HCT116 (cell line): ENCODE measurements at regions not wholly inside any gene's neighbourhood (a gene's known extent, or its start where the extent isn't known, plus 50 kb on each side); places are given as distances from the start of the nearest gene placed in this dataset.

Experiments used
- ATAC-seq: fragments of 200-7000 bp; cut with Tn5 transposase; 2 replicates; pipeline ENCODE4 v1.9.1; 2020; ENCODE audit warnings: mild to moderate bottlenecking, moderate library complexity
- BruUV-seq: library from RNA; stranded (reverse); fragments of 400-500 nt; replicated peaks from 2 replicates; lab custom pipeline; 2021; lab: Mats Ljungman, UMichigan
- CTCF ChIA-PET: fragments of 300-600 bp; sonication (Branson Sonifier 250); formaldehyde crosslinking; loops from one replicate; lab custom pipeline; 2021; ENCODE audit warnings: antibody characterized with exemption; lab: Charles Lee
- POLR2A ChIA-PET: fragments of 300-600, 350-600 bp; sonication (Branson Sonifier 250); formaldehyde crosslinking; loops from one replicate; lab custom pipeline; 2021; ENCODE audit warnings: antibody characterized with exemption; lab: Charles Lee
- RAD21 ChIA-PET, 2 experiments: fragments of 300-600 bp; sonication (Branson Sonifier 250); formaldehyde crosslinking; loops; one replicate each; lab custom pipeline; 2023; ENCODE audit warnings: low total read pairs in 2 of 2; ENCODE audit not compliant: uncharacterized antibody in 2 of 2, unreplicated experiment in 2 of 2, low non-redundant PET in 1 of 2; lab: Charles Lee
- DNase-seq: peaks from one replicate; pipeline ENCODE4 v3.0.0-alpha.2; 2010; ENCODE audit warnings: low read depth, low spot score
- H2AFZ ChIP-seq: fragments of 200-600 bp; shearing (Covaris generic), sonication (generic); 2 replicates; pipeline ENCODE4 v1.6.1; 2017; ENCODE audit warnings: low read depth, mixed run types, mixed read lengths, antibody characterized with exemption, low read length; ENCODE audit not compliant: poor library complexity, severe bottlenecking
- H3K27ac ChIP-seq: 2 replicates; pipeline ENCODE4 v1.5.1; 2012; ENCODE audit warnings: low read depth, low read length
- H3K27me3 ChIP-seq: fragments of 200-600 bp; sonication (generic); 2 replicates; pipeline ENCODE4 v1.6.1; 2016; ENCODE audit warnings: mixed run types, low read length, mixed read lengths; ENCODE audit not compliant: insufficient read depth
- H3K36me3 ChIP-seq, 2 experiments: fragments of 200-500 bp in 1 of 2; fragments of 200-600 bp in 1 of 2; sonication (Bioruptor generic) in 1 of 2; sonication (generic) in 1 of 2; 2 replicates each; pipeline versions ENCODE4 v1.5.1 to v1.6.1; 2014 to 2016; ENCODE audit warnings: low read length in 2 of 2, inconsistent platforms in 1 of 2, mixed read lengths in 1 of 2, mixed run types in 1 of 2; ENCODE audit not compliant: insufficient read depth in 2 of 2, control insufficient read depth in 1 of 2
- H3K4me1 ChIP-seq, 2 experiments: fragments of 200-600 bp in 1 of 2; sonication (generic) in 1 of 2; 2 replicates each; pipeline versions ENCODE4 v1.5.1 to v1.6.1; 2012 to 2017; ENCODE audit warnings: low read length in 2 of 2, inconsistent platforms in 1 of 2, mild to moderate bottlenecking in 1 of 2, mixed read lengths in 1 of 2, mixed run types in 1 of 2, moderate library complexity in 1 of 2; ENCODE audit not compliant: insufficient read depth in 2 of 2, control insufficient read depth in 1 of 2
- H3K4me2 ChIP-seq: fragments of 200-600 bp; sonication (generic); 2 replicates; pipeline ENCODE4 v1.6.1; 2017; ENCODE audit warnings: mixed run types, low read length, mixed read lengths
- H3K4me3 ChIP-seq, 2 experiments: fragments of 200-600 bp in 1 of 2; sonication (generic) in 1 of 2; replicated peaks in 1 of 2; 2 replicates each; pipeline ENCODE4 v1.5.1; 2011 to 2016; ENCODE audit warnings: low read length in 2 of 2, control low read depth in 1 of 2, low read depth in 1 of 2, mild to moderate bottlenecking in 1 of 2, mixed read lengths in 1 of 2, mixed run types in 1 of 2
- H3K79me2 ChIP-seq: fragments of 200-600 bp; sonication (generic); 2 replicates; pipeline ENCODE4 v1.6.1; 2017; ENCODE audit warnings: mild to moderate bottlenecking, mixed run types, low read length, moderate library complexity, mixed read lengths; ENCODE audit not compliant: insufficient read depth
- H3K9ac ChIP-seq: fragments of 200-600 bp; sonication (generic); 2 replicates; pipeline ENCODE4 v1.6.1; 2016; ENCODE audit warnings: low read length, mixed read lengths
- H3K9me2 ChIP-seq: fragments of 200-600 bp; sonication (generic), shearing (Covaris generic); 2 replicates; pipeline ENCODE4 v1.6.1; 2017; ENCODE audit warnings: mixed run types, mild to moderate bottlenecking, moderate library complexity; ENCODE audit not compliant: insufficient read depth
- H3K9me3 ChIP-seq, 2 experiments: fragments of 200-500 bp in 1 of 2; fragments of 200-600 bp in 1 of 2; sonication (Bioruptor generic) in 1 of 2; sonication (generic) in 1 of 2; 2 replicates each; pipeline ENCODE4 v1.6.1; 2014 to 2017; ENCODE audit warnings: low read length in 2 of 2, mixed read lengths in 2 of 2, inconsistent platforms in 1 of 2, low read depth in 1 of 2, mild to moderate bottlenecking in 1 of 2, mixed run types in 1 of 2, moderate library complexity in 1 of 2; ENCODE audit not compliant: control insufficient read depth in 1 of 2, insufficient read depth in 1 of 2
- H4K20me1 ChIP-seq: fragments of 200-600 bp; sonication (generic), shearing (Covaris generic); 2 replicates; pipeline ENCODE4 v1.6.1; 2017; ENCODE audit warnings: mixed run types, mild to moderate bottlenecking, moderate library complexity; ENCODE audit not compliant: insufficient read depth
- CBX3 ChIP-seq: IDR thresholded peaks from 2 replicates; pipeline ENCODE4 v1.6.1; 2012; ENCODE audit warnings: low read depth
- CEBPB ChIP-seq: IDR thresholded peaks from 2 replicates; pipeline ENCODE4 v1.6.1; 2012; ENCODE audit warnings: low read depth
- EGR1 ChIP-seq: IDR thresholded peaks from 2 replicates; pipeline ENCODE4 v1.6.1; 2012; ENCODE audit warnings: low read depth
- EZH2 ChIP-seq: fragments of 200-600 bp; sonication (generic); IDR thresholded peaks from 2 replicates; pipeline ENCODE4 v1.6.1; 2017; ENCODE audit warnings: antibody characterized with exemption, mixed run types
- FOSL1 ChIP-seq: IDR thresholded peaks from 2 replicates; pipeline ENCODE4 v1.6.1; 2012; ENCODE audit warnings: low read depth
- JUND ChIP-seq: IDR thresholded peaks from 2 replicates; pipeline ENCODE4 v1.6.1; 2012
- POLR2A ChIP-seq: IDR thresholded peaks from 2 replicates; pipeline ENCODE4 v1.7.0; 2011; ENCODE audit warnings: borderline replicate concordance; ENCODE audit not compliant: insufficient read depth, insufficient read length; ENCODE audit errors: extremely low read depth
- POLR2AphosphoS5 ChIP-seq: IDR thresholded peaks from 2 replicates; pipeline ENCODE4 v1.6.1; 2011; ENCODE audit warnings: mild to moderate bottlenecking, low read depth, low read length, moderate library complexity
- SP1 ChIP-seq: IDR thresholded peaks from 2 replicates; pipeline ENCODE4 v1.6.1; 2012; ENCODE audit warnings: low read depth
- SRF ChIP-seq: IDR thresholded peaks from 2 replicates; pipeline ENCODE4 v1.6.1; 2012; ENCODE audit warnings: low read depth
- ZFX ChIP-seq: fragments of 450-650 bp; IDR thresholded peaks from 2 replicates; pipeline ENCODE4 v1.6.1; 2017
- ZNF274 ChIP-seq: fragments of 200-500 bp; sonication (Bioruptor generic); IDR thresholded peaks from 2 replicates; pipeline ENCODE4 v1.6.1; 2014; ENCODE audit warnings: mild to moderate bottlenecking, low read depth, low read length, inconsistent platforms
- intact Hi-C: fragments of 100-400 bp; cut with micrococcal nuclease; formaldehyde crosslinking; loops from 2 replicates; pipeline ENCODE4 v1.10.0; 2022
- TF ChIP-seq, protein P1 (sequence below): IDR thresholded peaks from 2 replicates; pipeline ENCODE4 v1.6.1; 2012; ENCODE audit warnings: low read depth
- TF ChIP-seq, protein P2 (sequence below): IDR thresholded peaks from 2 replicates; pipeline ENCODE4 v1.6.1; 2012
- TF ChIP-seq, protein P3 (sequence below): IDR thresholded peaks from 2 replicates; pipeline ENCODE4 v1.6.1; 2011; ENCODE audit warnings: mild to moderate bottlenecking, low read length, moderate library complexity; ENCODE audit not compliant: insufficient replicate concordance; ENCODE audit errors: extremely low read depth
- TF ChIP-seq, protein P4 (sequence below), 3 experiments: fragments of 200-600 bp in 1 of 3; sonication (generic) in 1 of 3; IDR thresholded peaks in 2 of 3; conservative IDR thresholded peaks in 1 of 3; 2 replicates each; pipeline ENCODE4 v1.5.1; 2012 to 2017; ENCODE audit warnings: low read depth in 2 of 3, low read length in 2 of 3, antibody characterized with exemption in 1 of 3, borderline replicate concordance in 1 of 3, control low read depth in 1 of 3, mild to moderate bottlenecking in 1 of 3, mixed read lengths in 1 of 3, mixed run types in 1 of 3, moderate library complexity in 1 of 3; ENCODE audit not compliant: insufficient read depth in 1 of 3

DNA sequence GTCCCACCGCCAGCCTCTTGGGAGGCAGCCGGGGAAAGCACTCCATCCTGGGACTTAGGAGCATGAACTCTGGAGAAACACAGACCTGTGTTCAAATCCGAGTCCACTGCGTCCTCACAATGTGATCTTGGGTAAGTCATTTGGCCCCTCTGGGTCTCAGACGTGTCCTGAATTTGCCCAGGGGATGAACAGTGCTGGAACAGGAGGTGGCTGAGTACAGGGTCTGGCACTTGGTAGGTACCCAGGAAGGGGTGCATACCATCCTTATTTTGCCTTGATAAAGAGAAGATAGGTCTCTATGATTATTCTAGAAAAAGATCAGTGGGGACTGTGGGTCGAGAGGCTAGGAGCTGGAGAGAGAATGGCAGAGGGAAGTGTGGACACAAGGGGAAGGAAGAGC is 135.7 kb downstream of the FGF18 start:
- TF ChIP-seq, protein P1, sequence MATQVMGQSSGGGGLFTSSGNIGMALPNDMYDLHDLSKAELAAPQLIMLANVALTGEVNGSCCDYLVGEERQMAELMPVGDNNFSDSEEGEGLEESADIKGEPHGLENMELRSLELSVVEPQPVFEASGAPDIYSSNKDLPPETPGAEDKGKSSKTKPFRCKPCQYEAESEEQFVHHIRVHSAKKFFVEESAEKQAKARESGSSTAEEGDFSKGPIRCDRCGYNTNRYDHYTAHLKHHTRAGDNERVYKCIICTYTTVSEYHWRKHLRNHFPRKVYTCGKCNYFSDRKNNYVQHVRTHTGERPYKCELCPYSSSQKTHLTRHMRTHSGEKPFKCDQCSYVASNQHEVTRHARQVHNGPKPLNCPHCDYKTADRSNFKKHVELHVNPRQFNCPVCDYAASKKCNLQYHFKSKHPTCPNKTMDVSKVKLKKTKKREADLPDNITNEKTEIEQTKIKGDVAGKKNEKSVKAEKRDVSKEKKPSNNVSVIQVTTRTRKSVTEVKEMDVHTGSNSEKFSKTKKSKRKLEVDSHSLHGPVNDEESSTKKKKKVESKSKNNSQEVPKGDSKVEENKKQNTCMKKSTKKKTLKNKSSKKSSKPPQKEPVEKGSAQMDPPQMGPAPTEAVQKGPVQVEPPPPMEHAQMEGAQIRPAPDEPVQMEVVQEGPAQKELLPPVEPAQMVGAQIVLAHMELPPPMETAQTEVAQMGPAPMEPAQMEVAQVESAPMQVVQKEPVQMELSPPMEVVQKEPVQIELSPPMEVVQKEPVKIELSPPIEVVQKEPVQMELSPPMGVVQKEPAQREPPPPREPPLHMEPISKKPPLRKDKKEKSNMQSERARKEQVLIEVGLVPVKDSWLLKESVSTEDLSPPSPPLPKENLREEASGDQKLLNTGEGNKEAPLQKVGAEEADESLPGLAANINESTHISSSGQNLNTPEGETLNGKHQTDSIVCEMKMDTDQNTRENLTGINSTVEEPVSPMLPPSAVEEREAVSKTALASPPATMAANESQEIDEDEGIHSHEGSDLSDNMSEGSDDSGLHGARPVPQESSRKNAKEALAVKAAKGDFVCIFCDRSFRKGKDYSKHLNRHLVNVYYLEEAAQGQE: no peak
- no peak for TF ChIP-seq FOSL1
- TF ChIP-seq ZFX: no peak
- TF ChIP-seq, protein P2, sequence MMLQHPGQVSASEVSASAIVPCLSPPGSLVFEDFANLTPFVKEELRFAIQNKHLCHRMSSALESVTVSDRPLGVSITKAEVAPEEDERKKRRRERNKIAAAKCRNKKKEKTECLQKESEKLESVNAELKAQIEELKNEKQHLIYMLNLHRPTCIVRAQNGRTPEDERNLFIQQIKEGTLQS: no peak
- TF ChIP-seq, protein P3, sequence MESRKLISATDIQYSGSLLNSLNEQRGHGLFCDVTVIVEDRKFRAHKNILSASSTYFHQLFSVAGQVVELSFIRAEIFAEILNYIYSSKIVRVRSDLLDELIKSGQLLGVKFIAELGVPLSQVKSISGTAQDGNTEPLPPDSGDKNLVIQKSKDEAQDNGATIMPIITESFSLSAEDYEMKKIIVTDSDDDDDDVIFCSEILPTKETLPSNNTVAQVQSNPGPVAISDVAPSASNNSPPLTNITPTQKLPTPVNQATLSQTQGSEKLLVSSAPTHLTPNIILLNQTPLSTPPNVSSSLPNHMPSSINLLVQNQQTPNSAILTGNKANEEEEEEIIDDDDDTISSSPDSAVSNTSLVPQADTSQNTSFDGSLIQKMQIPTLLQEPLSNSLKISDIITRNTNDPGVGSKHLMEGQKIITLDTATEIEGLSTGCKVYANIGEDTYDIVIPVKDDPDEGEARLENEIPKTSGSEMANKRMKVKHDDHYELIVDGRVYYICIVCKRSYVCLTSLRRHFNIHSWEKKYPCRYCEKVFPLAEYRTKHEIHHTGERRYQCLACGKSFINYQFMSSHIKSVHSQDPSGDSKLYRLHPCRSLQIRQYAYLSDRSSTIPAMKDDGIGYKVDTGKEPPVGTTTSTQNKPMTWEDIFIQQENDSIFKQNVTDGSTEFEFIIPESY: no peak
- no peak for TF ChIP-seq ZNF274
- TF ChIP-seq POLR2A: no peak
- TF ChIP-seq EGR1: no peak
- TF ChIP-seq SRF: no peak
- no peak for TF ChIP-seq EZH2
- TF ChIP-seq, protein P4, sequence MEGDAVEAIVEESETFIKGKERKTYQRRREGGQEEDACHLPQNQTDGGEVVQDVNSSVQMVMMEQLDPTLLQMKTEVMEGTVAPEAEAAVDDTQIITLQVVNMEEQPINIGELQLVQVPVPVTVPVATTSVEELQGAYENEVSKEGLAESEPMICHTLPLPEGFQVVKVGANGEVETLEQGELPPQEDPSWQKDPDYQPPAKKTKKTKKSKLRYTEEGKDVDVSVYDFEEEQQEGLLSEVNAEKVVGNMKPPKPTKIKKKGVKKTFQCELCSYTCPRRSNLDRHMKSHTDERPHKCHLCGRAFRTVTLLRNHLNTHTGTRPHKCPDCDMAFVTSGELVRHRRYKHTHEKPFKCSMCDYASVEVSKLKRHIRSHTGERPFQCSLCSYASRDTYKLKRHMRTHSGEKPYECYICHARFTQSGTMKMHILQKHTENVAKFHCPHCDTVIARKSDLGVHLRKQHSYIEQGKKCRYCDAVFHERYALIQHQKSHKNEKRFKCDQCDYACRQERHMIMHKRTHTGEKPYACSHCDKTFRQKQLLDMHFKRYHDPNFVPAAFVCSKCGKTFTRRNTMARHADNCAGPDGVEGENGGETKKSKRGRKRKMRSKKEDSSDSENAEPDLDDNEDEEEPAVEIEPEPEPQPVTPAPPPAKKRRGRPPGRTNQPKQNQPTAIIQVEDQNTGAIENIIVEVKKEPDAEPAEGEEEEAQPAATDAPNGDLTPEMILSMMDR (IDR thresholded peaks at IDR 0.05 in 2 of 3, conservative IDR thresholded peaks at IDR 0.05 in 1 of 3; ENCODE audit: borderline replicate concordance in 1 of 3, insufficient read depth in 1 of 3, low read depth in 2 of 3, low read length in 2 of 3): no peak
- no peak for TF ChIP-seq SP1
- no peak for TF ChIP-seq CBX3
- no peak for TF ChIP-seq JUND
- no peak for TF ChIP-seq CEBPB
- TF ChIP-seq POLR2AphosphoS5: no peak
- TF ChIP-seq, all 23 proteins: peak for 0
- peaks cover 8% of the 10 kb centered on the region; the same call in 1 of the 2 replicates for H3K27me3 ChIP-seq
- POLR2A ChIA-PET: no interaction called here
- CTCF ChIA-PET: no interaction called here
- H3K27ac ChIP-seq: no peak overlapping the region
- no peaks in the 10 kb centered on the region for H3K79me2 ChIP-seq
- no peaks in the 10 kb centered on the region for H3K36me3 ChIP-seq
- H2AFZ ChIP-seq: no peak overlapping the region
- RAD21 ChIA-PET: no interaction called here
- no TSS peak for BruUV-seq
- no peak overlapping the region for H3K4me2 ChIP-seq
- no peaks in the 10 kb centered on the region for H3K9me2 ChIP-seq
- H4K20me1 ChIP-seq: no peaks in the 10 kb centered on the region
- intact Hi-C loops: no loop called here
- no peaks in the 10 kb centered on the region for H3K4me1 ChIP-seq
- ATAC-seq (no peak), DNase-seq (no peak)
- no peaks in the 10 kb centered on the region for H3K9me3 ChIP-seq
- no peak overlapping the region for H3K4me3 ChIP-seq
- no peak overlapping the region for H3K9ac ChIP-seq
